ENCODE measurements at regions not wholly inside any gene's neighbourhood (a gene's known extent, or its start where the extent isn't known, plus 50 kb on each side); places are given as distances from the start of the nearest gene placed in this dataset.

DNA sequence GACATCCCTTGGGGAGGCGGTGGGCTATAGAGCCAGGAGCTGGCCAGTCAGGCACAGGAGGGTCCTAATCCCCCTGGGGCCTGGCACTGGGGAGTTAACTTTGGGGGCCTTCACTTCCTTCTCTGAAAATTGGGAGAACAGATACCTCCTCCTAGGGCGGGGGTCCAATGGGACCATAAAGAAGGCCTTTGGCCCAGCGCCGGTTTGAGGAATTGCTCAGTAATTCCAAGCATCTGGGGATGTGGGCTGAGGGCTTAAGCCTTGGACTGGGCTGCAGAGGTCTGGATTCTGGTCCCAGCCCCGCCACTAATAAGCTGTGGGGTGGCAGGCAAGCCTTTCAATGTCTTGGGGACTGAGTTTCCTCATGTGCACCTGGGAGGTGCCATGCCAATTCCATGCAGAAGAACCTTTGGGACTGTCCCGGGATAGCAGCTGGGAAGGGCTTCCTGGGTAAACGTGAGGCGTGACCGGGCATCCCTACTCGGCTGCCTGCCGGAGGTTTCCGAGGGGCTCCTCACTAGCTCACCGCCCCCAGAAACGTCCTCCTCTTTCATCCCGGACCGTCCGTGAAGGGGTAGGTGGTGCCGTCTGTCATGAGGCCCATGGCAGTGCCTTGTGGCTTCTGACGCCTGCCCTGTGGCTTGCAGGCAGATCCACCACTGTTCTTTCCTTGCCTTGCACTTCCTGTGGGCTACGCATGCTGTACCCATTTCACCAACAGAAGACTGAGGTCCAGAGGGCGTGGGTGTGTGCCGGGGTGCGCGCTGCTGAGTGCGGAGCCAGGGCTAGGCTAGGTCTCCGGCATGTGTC lies 67.4 kb upstream of the HPCAL1 start:
- no peak overlapping the region for H3K4me3 ChIP-seq (replicated peaks; ENCODE audit: low read depth, low read length)
- no peak for DNase-seq (ENCODE audit: low read depth)
- TF ChIP-seq, protein P1, sequence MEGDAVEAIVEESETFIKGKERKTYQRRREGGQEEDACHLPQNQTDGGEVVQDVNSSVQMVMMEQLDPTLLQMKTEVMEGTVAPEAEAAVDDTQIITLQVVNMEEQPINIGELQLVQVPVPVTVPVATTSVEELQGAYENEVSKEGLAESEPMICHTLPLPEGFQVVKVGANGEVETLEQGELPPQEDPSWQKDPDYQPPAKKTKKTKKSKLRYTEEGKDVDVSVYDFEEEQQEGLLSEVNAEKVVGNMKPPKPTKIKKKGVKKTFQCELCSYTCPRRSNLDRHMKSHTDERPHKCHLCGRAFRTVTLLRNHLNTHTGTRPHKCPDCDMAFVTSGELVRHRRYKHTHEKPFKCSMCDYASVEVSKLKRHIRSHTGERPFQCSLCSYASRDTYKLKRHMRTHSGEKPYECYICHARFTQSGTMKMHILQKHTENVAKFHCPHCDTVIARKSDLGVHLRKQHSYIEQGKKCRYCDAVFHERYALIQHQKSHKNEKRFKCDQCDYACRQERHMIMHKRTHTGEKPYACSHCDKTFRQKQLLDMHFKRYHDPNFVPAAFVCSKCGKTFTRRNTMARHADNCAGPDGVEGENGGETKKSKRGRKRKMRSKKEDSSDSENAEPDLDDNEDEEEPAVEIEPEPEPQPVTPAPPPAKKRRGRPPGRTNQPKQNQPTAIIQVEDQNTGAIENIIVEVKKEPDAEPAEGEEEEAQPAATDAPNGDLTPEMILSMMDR (IDR thresholded peaks at IDR 0.05; ENCODE audit: low read length, missing control alignments), result no peak

GRCh38 chr2:10235909-10236550 lies 66.7 kb upstream of the HPCAL1 start:
- DNase-seq (ENCODE audit: low read depth), result no peak
- no peak overlapping the region for H3K4me3 ChIP-seq (replicated peaks; ENCODE audit: low read depth, low read length)
- TF ChIP-seq, protein P1 (IDR thresholded peaks at IDR 0.05; ENCODE audit: low read length, missing control alignments), result no peak

- no peak for DNase-seq (ENCODE audit: low read depth)
- H3K4me3 ChIP-seq (replicated peaks; ENCODE audit: low read depth, low read length), result no peak overlapping the region
- TF ChIP-seq, protein P1 (IDR thresholded peaks at IDR 0.05; ENCODE audit: low read length, missing control alignments), result no peak
Measured at GRCh38 chr2:10236571-10237391, 65.9 kb upstream of the HPCAL1 start.

DNA sequence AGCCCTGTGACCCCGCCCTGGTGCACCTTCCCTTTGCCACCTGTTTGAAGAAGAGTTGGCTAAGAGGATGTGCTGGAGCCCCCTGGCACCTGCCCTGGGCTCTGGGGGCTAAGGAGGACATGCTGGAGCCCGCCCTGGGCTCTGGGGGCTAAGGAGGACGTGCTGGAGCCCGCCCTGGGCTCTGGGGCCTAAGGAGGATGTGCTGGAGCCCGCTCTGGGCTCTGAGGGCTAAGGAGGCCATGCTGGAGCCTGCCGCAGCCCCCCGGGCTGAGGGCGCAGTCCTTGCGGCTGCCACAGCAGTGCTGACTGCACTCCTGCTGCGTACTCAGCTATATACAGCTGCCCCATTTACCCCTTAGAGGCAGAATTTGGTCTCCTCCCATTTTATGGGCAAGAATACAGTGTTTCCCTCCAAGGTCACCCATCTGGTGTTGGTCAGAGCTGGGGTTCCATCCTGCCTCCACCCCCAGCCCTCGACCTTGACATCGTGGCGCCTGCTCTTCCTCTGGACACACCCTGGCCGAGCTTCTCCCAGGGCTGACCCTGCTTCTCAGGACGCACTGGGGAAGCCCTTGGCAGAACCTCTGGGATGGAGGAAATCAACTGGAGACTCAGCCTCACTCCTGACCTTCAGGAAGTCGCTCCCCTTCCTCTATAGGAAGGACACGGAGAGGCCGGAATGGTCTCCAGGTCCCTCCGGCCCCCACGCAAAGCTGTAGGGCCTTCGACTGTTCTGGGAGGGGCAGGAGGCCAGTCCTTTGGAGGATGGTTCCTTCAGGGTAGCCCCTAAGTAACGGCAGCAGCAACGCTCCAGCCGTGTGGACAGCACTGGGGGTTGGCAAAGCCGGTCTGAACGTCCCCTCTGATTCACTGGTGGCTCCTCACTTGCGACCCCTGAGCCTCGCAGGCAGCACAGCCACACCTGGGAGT lies 65.0 kb upstream of the HPCAL1 start:
- DNase-seq (ENCODE audit: low read depth), result no peak

GRCh38 chr2:10238396-10238795 lies 64.3 kb upstream of the HPCAL1 start:
- no peak overlapping the region for H3K4me3 ChIP-seq (replicated peaks; ENCODE audit: low read depth, low read length)
- TF ChIP-seq, protein P1 (IDR thresholded peaks at IDR 0.05; ENCODE audit: low read length, missing control alignments), result no peak
- no peak for DNase-seq (ENCODE audit: low read depth)

More for the DNA sequence above, 65.0 kb upstream of the HPCAL1 start:
- H3K4me3 ChIP-seq (replicated peaks; ENCODE audit: low read depth, low read length), result no peak overlapping the region
- TF ChIP-seq, protein P1 (IDR thresholded peaks at IDR 0.05; ENCODE audit: low read length, missing control alignments), result no peak

- TF ChIP-seq, protein P1 (IDR thresholded peaks at IDR 0.05; ENCODE audit: low read length, missing control alignments), result no peak
- H3K4me3 ChIP-seq (replicated peaks; ENCODE audit: low read depth, low read length), result no peak overlapping the region
- DNase-seq (ENCODE audit: low read depth), result no peak
Measured at GRCh38 chr2:10238991-10239485, 63.7 kb upstream of the HPCAL1 start.
